Mesenchymal stem cell (in vitro differentiated cells and primary cell): ENCODE measurements at regions not wholly inside any gene's neighbourhood (a gene's known extent, or its start where the extent isn't known, plus 50 kb on each side); places are given as distances from the start of the nearest gene placed in this dataset.

Experiments
- DNase-seq: peaks from one replicate; pipeline ENCODE4 v3.0.0-alpha.2; 2013
- H2AFZ ChIP-seq: one replicate; pipeline ENCODE4 v1.6.1; 2013; ENCODE audit warnings: low read depth, mild to moderate bottlenecking, control low read depth, inconsistent platforms, low read length, moderate library complexity
- H2AK5ac ChIP-seq: 2 replicates; pipeline ENCODE4 v1.6.1; 2013; ENCODE audit warnings: low read length, moderate library complexity, mild to moderate bottlenecking, inconsistent platforms; ENCODE audit not compliant: severe bottlenecking
- H2BK120ac ChIP-seq: one replicate; pipeline ENCODE4 v1.6.1; 2013; ENCODE audit warnings: low read depth, mild to moderate bottlenecking, inconsistent platforms, low read length, moderate library complexity
- H2BK12ac ChIP-seq, 2 experiments: one replicate each; pipeline ENCODE4 v1.6.1; 2013; ENCODE audit warnings: inconsistent platforms in 2 of 2, low read length in 2 of 2, mild to moderate bottlenecking in 2 of 2, moderate library complexity in 2 of 2, control low read depth in 1 of 2
- H2BK15ac ChIP-seq: one replicate; pipeline ENCODE4 v1.6.1; 2013; ENCODE audit warnings: mild to moderate bottlenecking, low read depth, inconsistent platforms; ENCODE audit not compliant: poor library complexity, severe bottlenecking
- H2BK5ac ChIP-seq: 2 replicates; pipeline ENCODE4 v1.6.1; 2013; ENCODE audit warnings: low read depth, mild to moderate bottlenecking, low read length, control low read depth, inconsistent platforms; ENCODE audit not compliant: poor library complexity, severe bottlenecking
- H3K14ac ChIP-seq, 2 experiments: one replicate each; pipeline ENCODE4 v1.6.1; 2013; ENCODE audit warnings: inconsistent platforms in 2 of 2, low read length in 2 of 2, control low read depth in 1 of 2, mild to moderate bottlenecking in 1 of 2, moderate library complexity in 1 of 2
- H3K18ac ChIP-seq, 2 experiments: one replicate each; pipeline ENCODE4 v1.6.1; 2013; ENCODE audit warnings: inconsistent platforms in 2 of 2, low read length in 2 of 2, control low read depth in 1 of 2, low read depth in 1 of 2, mild to moderate bottlenecking in 1 of 2
- H3K23ac ChIP-seq, 2 experiments: one replicate each; pipeline ENCODE4 v1.6.1; 2013; ENCODE audit warnings: inconsistent platforms in 2 of 2, low read length in 2 of 2, mild to moderate bottlenecking in 2 of 2, moderate library complexity in 2 of 2, control low read depth in 1 of 2
- H3K27ac ChIP-seq: 2 replicates; pipeline ENCODE4 v1.5.1; 2013; ENCODE audit warnings: mild to moderate bottlenecking, moderate library complexity, low read length, control low read depth, inconsistent platforms; ENCODE audit not compliant: poor library complexity, severe bottlenecking
- H3K27me3 ChIP-seq, 2 experiments: 2 replicates each; pipeline versions ENCODE4 v1.6.1 to v1.7.0; 2013; ENCODE audit warnings: low read length in 2 of 2, mild to moderate bottlenecking in 2 of 2, moderate library complexity in 2 of 2, control low read depth in 1 of 2, inconsistent platforms in 1 of 2; ENCODE audit not compliant: control insufficient read depth in 1 of 2, insufficient read depth in 1 of 2
- H3K36me3 ChIP-seq, 2 experiments: 2 replicates each; pipeline versions ENCODE4 v1.6.1 to v1.7.0; 2013; ENCODE audit warnings: low read length in 2 of 2, control low read depth in 1 of 2, inconsistent platforms in 1 of 2, low read depth in 1 of 2, mild to moderate bottlenecking in 1 of 2; ENCODE audit not compliant: insufficient read depth in 2 of 2, control insufficient read depth in 1 of 2
- H3K4ac ChIP-seq, 2 experiments: one replicate each; pipeline ENCODE4 v1.6.1; 2013; ENCODE audit warnings: inconsistent platforms in 2 of 2, low read length in 2 of 2, mild to moderate bottlenecking in 2 of 2, moderate library complexity in 2 of 2, control low read depth in 1 of 2, low read depth in 1 of 2
- H3K4me1 ChIP-seq: 2 replicates; pipeline ENCODE4 v1.6.1; 2013; ENCODE audit warnings: low read depth, low read length, control low read depth; ENCODE audit not compliant: control insufficient read depth, insufficient read depth
- H3K4me2 ChIP-seq: 2 replicates; pipeline ENCODE4 v1.6.1; 2013; ENCODE audit warnings: low read length, mild to moderate bottlenecking, inconsistent platforms; ENCODE audit not compliant: poor library complexity, severe bottlenecking
- H3K4me3 ChIP-seq, 2 experiments: 2 replicates each; pipeline versions ENCODE4 v1.5.1 to v1.7.0; 2013; ENCODE audit warnings: low read length in 2 of 2, mild to moderate bottlenecking in 2 of 2, control low read depth in 1 of 2, low read depth in 1 of 2; ENCODE audit not compliant: insufficient read depth in 1 of 2
- H3K79me1 ChIP-seq: replicated peaks from 2 replicates; pipeline ENCODE4 v1.6.1; 2013; ENCODE audit warnings: mild to moderate bottlenecking, control low read depth, low read length, inconsistent platforms; ENCODE audit not compliant: poor library complexity, severe bottlenecking
- H3K9ac ChIP-seq: 2 replicates; pipeline ENCODE4 v1.7.0; 2013; ENCODE audit warnings: mild to moderate bottlenecking, low read length, moderate library complexity
- H3K9me3 ChIP-seq: 2 replicates; pipeline ENCODE4 v1.7.0; 2013; ENCODE audit warnings: mild to moderate bottlenecking, low read length; ENCODE audit not compliant: control insufficient read depth
- H4K8ac ChIP-seq: one replicate; pipeline ENCODE4 v1.6.1; 2013; ENCODE audit warnings: inconsistent platforms, mild to moderate bottlenecking, low read length, moderate library complexity
- H4K91ac ChIP-seq: one replicate; pipeline ENCODE4 v1.6.1; 2013; ENCODE audit warnings: mild to moderate bottlenecking, low read length, inconsistent platforms
- WGBS: methylation state at CpG from one replicate; pipeline ENCODE4 v1.1.7; 2013; ENCODE audit warnings: mixed read lengths; 5-methylcytosine and 5-hydroxymethylcytosine counted together

GRCh38 chr10:36053271-36053670 lies 411.2 kb upstream of the FZD8 start:
- H3K27me3 ChIP-seq: peaks cover 0 to 9% of the 10 kb centered on the region in 2 experiments
- no peak overlapping the region for H4K8ac ChIP-seq
- H2BK12ac ChIP-seq: no peak overlapping the region
- no peaks in the 10 kb centered on the region for H3K79me1 ChIP-seq
- no peak overlapping the region for H3K18ac ChIP-seq
- no peak overlapping the region for H4K91ac ChIP-seq
- H3K27ac ChIP-seq: no peak overlapping the region
- no peak overlapping the region for H3K4ac ChIP-seq
- no peak overlapping the region for H2AK5ac ChIP-seq
- no peak overlapping the region for H2BK120ac ChIP-seq
- H2BK15ac ChIP-seq: no peak overlapping the region
- H2AFZ ChIP-seq: no peak overlapping the region
- no peaks in the 10 kb centered on the region for H3K36me3 ChIP-seq
- no peak overlapping the region for H3K9ac ChIP-seq
- no peak overlapping the region for H3K23ac ChIP-seq
- no peak overlapping the region for H3K4me3 ChIP-seq
- no peak overlapping the region for H3K14ac ChIP-seq
- H2BK5ac ChIP-seq: no peak overlapping the region
- no peaks in the 10 kb centered on the region for H3K4me1 ChIP-seq
- H3K4me2 ChIP-seq: no peak overlapping the region
- peaks cover 15% of the 10 kb centered on the region for H3K9me3 ChIP-seq
- no peak for DNase-seq
- WGBS: 91% methylated on average over 7 of the region's 7 CpGs

GRCh38 chr10:36051500-36051991 lies 409.4 kb upstream of the FZD8 start:
- peaks cover 15% of the 10 kb centered on the region for H3K9me3 ChIP-seq
- H3K23ac ChIP-seq: no peak overlapping the region
- H3K18ac ChIP-seq: no peak overlapping the region
- H3K4me3 ChIP-seq: no peak overlapping the region
- H3K79me1 ChIP-seq: no peaks in the 10 kb centered on the region
- peaks cover 0 to 9% of the 10 kb centered on the region in 2 experiments for H3K27me3 ChIP-seq
- no peak overlapping the region for H2BK5ac ChIP-seq
- no peak for DNase-seq
- H2AFZ ChIP-seq: no peak overlapping the region
- no peak overlapping the region for H3K4me2 ChIP-seq
- no peaks in the 10 kb centered on the region for H3K36me3 ChIP-seq
- no peak overlapping the region for H3K9ac ChIP-seq
- no peak overlapping the region for H4K91ac ChIP-seq
- 78% methylated on average over 3 of the region's 4 CpGs for WGBS
- no peak overlapping the region for H3K4ac ChIP-seq
- H3K14ac ChIP-seq: no peak overlapping the region
- H2BK12ac ChIP-seq: no peak overlapping the region
- no peak overlapping the region for H2AK5ac ChIP-seq
- H3K27ac ChIP-seq: no peak overlapping the region
- no peak overlapping the region for H4K8ac ChIP-seq
- no peak overlapping the region for H2BK15ac ChIP-seq
- no peaks in the 10 kb centered on the region for H3K4me1 ChIP-seq
- H2BK120ac ChIP-seq: no peak overlapping the region

GRCh38 chr10:36050763-36051499 lies 408.8 kb upstream of the FZD8 start:
- H4K91ac ChIP-seq: no peak overlapping the region
- no peak overlapping the region for H3K9ac ChIP-seq
- H3K18ac ChIP-seq: no peak overlapping the region
- no peak overlapping the region for H3K14ac ChIP-seq
- no peaks in the 10 kb centered on the region for H3K79me1 ChIP-seq
- H3K23ac ChIP-seq: no peak overlapping the region
- no peak overlapping the region for H2BK12ac ChIP-seq
- no peak overlapping the region for H2AK5ac ChIP-seq
- no peaks in the 10 kb centered on the region for H3K4me1 ChIP-seq
- no peak overlapping the region for H2BK5ac ChIP-seq
- no peak overlapping the region for H2AFZ ChIP-seq
- no peak overlapping the region for H2BK15ac ChIP-seq
- DNase-seq: no peak
- no peak overlapping the region for H3K4ac ChIP-seq
- no peak overlapping the region for H3K4me3 ChIP-seq
- H4K8ac ChIP-seq: no peak overlapping the region
- no peak overlapping the region for H3K27ac ChIP-seq
- peaks cover 0 to 9% of the 10 kb centered on the region in 2 experiments for H3K27me3 ChIP-seq
- WGBS: 93% methylated on average over 7 of the region's 7 CpGs
- no peak overlapping the region for H3K4me2 ChIP-seq
- no peak overlapping the region for H2BK120ac ChIP-seq
- peaks cover 15% of the 10 kb centered on the region for H3K9me3 ChIP-seq
- no peaks in the 10 kb centered on the region for H3K36me3 ChIP-seq

- H3K36me3 ChIP-seq: no peaks in the 10 kb centered on the region
- H2BK5ac ChIP-seq: no peak overlapping the region
- H3K23ac ChIP-seq: no peak overlapping the region
- no peak overlapping the region for H3K4me2 ChIP-seq
- no peak overlapping the region for H3K27ac ChIP-seq
- no peak overlapping the region for H2AK5ac ChIP-seq
- H3K4ac ChIP-seq: no peak overlapping the region
- no peaks in the 10 kb centered on the region for H3K4me1 ChIP-seq
- H3K14ac ChIP-seq: no peak overlapping the region
- H3K18ac ChIP-seq: no peak overlapping the region
- DNase-seq: no peak
- no peak overlapping the region for H2BK15ac ChIP-seq
- 98% methylated on average over 2 of the region's 2 CpGs for WGBS
- H4K91ac ChIP-seq: no peak overlapping the region
- H3K9me3 ChIP-seq: no peaks in the 10 kb centered on the region
- H3K9ac ChIP-seq: no peak overlapping the region
- no peak overlapping the region for H2BK12ac ChIP-seq
- no peak overlapping the region for H2BK120ac ChIP-seq
- no peak overlapping the region for H3K4me3 ChIP-seq
- peaks cover 0 to 9% of the 10 kb centered on the region in 2 experiments for H3K27me3 ChIP-seq
- H4K8ac ChIP-seq: no peak overlapping the region
- H3K79me1 ChIP-seq: no peaks in the 10 kb centered on the region
- no peak overlapping the region for H2AFZ ChIP-seq
These were observed 406.7 kb upstream of the FZD8 start for GRCh38 chr10:36048780-36049179.
